ENCODE measurements at regions not wholly inside any gene's neighbourhood (a gene's known extent, or its start where the extent isn't known, plus 50 kb on each side); places are given as distances from the start of the nearest gene placed in this dataset.
"Not testable (repeated sequence)": the region's sequence is repeated elsewhere in the genome, so short reads cannot be mapped to it uniquely, and the experiment has no call there.

DNA sequence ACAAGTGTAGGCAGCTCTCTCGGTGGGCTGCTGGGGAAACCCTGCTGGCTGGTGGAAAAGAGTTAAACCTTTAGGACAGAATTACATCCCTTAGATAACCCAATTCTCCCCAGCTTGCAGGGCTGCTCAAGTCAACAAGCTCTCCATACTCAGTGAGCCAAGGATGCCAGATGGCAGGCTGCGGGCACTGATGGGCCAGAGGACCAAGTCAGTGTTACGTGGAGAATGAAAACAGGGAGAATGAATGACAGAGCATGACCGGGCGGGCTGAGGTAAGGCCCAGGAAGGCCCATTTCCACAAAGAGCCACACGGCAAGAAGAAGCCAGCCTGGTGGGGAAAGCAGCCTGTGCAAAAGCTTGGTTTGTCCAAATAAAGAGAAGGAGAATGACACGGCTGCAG is 58.7 kb upstream of the CD93 start:
- no peak for DNase-seq
- no peak overlapping the region for H3K27ac Mint-ChIP-seq
- H3K4me3 Mint-ChIP-seq = no peak overlapping the region
- no peaks in the 10 kb centered on the region for H3K9me3 Mint-ChIP-seq
- no peaks in the 10 kb centered on the region for H3K36me3 Mint-ChIP-seq (ENCODE audit: low read depth)
- H3K4me1 Mint-ChIP-seq (ENCODE audit: low read depth) = peaks cover 8% of the 10 kb centered on the region
- intact Hi-C loops (cut with micrococcal nuclease) = no loop called here
- CTCF ChIA-PET = no interaction called here
- peaks cover 2% of the 10 kb centered on the region for H3K27me3 Mint-ChIP-seq (ENCODE audit: low read depth)

DNA sequence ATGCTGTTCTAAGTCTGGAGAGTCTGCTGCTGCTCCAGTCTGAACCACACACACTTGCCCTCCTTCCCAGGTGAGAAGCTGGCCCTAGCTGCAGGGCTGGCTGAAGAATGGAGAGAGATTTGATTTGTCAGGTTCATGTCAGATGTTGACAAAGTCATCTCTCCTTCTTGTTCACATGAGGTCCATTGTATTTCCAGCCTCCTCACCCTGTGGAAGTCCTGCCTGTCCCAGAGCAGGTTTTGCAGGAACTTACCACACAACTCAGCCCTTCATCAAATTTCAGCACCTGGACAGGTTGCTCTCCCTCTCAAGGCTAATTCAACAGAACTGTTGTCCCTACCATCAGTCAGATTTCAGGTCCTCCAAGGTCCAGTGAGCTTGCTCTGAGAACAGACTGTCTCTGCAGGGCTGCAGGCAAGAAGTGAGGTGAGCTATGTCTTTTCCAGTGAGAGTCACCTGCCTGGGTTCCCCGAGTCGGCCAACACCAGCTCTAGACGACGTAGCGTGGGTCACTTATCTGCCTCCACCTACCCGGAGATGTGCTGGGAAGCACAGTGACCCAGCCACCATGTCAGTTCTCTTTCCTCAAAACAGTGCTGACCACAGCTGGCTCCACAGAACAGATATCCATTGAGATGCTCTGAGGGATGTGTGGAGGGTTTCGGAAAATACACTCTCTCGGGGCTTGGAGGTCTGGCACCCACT is 58.0 kb upstream of the CD93 start:
- Mint-ChIP-seq H3K4me3 (no peak overlapping the region), H3K27ac (no peak overlapping the region), H3K9me3 (no peaks in the 10 kb centered on the region), H3K36me3 (ENCODE audit: low read depth) (no peaks in the 10 kb centered on the region), H3K27me3 (ENCODE audit: low read depth) (peaks cover 2% of the 10 kb centered on the region), H3K4me1 (ENCODE audit: low read depth) (peaks cover 8% of the 10 kb centered on the region)
- CTCF ChIA-PET = no interaction called here
- no peak for DNase-seq
- intact Hi-C loops (cut with micrococcal nuclease) = no loop called here

DNA sequence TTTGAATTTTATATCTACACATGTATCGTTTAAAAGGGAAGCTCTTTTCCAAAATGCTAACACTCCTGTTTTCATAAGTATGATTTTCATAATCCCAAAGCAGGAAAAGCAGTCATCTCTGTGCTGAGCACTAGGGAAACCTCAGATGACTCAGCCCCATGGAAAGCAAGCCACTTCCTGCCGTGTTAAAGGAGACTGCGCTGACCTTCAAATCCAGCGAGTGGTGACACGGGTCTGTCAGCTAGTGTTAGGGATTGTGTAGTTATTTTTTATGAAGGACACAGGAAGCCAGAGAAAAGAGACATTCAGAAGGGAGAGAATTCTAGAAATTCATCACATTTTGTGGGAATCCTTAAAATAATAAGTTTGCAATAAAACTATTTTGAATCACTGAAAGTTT is 57.0 kb upstream of the CD93 start:
- intact Hi-C loops (cut with micrococcal nuclease) = no loop called here
- H3K9me3 Mint-ChIP-seq = no peaks in the 10 kb centered on the region
- peaks cover 8% of the 10 kb centered on the region for H3K4me1 Mint-ChIP-seq (ENCODE audit: low read depth)
- H3K27ac Mint-ChIP-seq = no peak overlapping the region
- CTCF ChIA-PET = no interaction called here
- H3K4me3 Mint-ChIP-seq = no peak overlapping the region
- no peaks in the 10 kb centered on the region for H3K36me3 Mint-ChIP-seq (ENCODE audit: low read depth)
- DNase-seq = peak; percentile 8
- H3K27me3 Mint-ChIP-seq (ENCODE audit: low read depth) = peaks cover 2% of the 10 kb centered on the region

DNA sequence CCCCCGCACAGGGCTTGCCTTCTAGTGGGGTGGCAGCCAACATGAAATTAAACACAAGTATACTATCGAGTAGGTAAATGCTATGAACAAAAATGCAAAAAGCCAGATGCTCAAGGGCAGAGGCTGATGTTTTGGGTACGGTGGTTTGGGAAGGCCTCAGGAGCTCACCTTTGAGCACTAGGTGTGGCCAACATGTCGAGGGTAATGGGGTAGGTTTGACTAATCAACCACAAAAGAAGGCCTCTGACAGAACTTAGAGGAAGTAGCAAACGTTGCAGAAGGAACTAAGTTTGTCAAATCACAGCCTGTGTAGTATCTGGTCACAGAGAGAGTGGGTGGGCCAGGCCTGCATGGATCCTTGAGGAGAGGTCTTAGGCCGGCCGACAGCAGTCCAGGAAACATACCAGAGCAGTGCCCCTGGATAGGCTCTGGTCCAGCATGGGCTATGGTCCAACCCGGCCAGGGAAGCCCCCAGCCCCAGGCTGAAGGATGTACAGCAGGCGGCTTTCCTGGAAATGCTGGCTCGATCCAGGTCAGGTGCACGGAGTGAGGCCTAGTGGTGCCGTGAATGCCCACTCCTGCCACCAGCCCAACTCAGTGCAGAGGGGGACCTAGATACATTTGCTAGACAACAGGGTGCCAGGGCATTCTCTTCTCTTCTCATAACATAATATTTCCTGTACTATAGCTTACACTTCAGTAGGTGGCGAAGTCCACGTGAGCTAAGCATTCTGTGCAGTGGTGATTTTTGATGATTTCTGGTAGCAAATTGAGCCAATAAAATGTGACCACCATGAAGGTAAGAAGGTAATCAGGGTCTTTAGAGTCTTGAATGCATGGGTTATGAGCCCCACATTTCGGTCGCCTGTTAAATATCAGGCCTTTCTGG is 56.3 kb upstream of the CD93 start:
- Mint-ChIP-seq H3K27ac (no peak overlapping the region), H3K36me3 (ENCODE audit: low read depth) (no peaks in the 10 kb centered on the region), H3K9me3 (no peaks in the 10 kb centered on the region), H3K27me3 (ENCODE audit: low read depth) (peaks cover 2% of the 10 kb centered on the region), H3K4me3 (no peak overlapping the region), H3K4me1 (ENCODE audit: low read depth) (peaks cover 8% of the 10 kb centered on the region)
- no peak for DNase-seq
- intact Hi-C loops (cut with micrococcal nuclease) = no loop called here
- CTCF ChIA-PET = no interaction called here

- H3K4me1 Mint-ChIP-seq (ENCODE audit: low read depth) = peaks cover 8% of the 10 kb centered on the region
- peaks cover 2% of the 10 kb centered on the region for H3K27me3 Mint-ChIP-seq (ENCODE audit: low read depth)
- H3K36me3 Mint-ChIP-seq (ENCODE audit: low read depth) = no peaks in the 10 kb centered on the region
- no peak for DNase-seq
- no peaks in the 10 kb centered on the region for H3K9me3 Mint-ChIP-seq
- CTCF ChIA-PET = no interaction called here
- no peak overlapping the region for H3K27ac Mint-ChIP-seq
- intact Hi-C loops (cut with micrococcal nuclease) = no loop called here
- H3K4me3 Mint-ChIP-seq = no peak overlapping the region
These were observed 55.5 kb upstream of the CD93 start for GRCh38 chr20:23141450-23142161.

DNA sequence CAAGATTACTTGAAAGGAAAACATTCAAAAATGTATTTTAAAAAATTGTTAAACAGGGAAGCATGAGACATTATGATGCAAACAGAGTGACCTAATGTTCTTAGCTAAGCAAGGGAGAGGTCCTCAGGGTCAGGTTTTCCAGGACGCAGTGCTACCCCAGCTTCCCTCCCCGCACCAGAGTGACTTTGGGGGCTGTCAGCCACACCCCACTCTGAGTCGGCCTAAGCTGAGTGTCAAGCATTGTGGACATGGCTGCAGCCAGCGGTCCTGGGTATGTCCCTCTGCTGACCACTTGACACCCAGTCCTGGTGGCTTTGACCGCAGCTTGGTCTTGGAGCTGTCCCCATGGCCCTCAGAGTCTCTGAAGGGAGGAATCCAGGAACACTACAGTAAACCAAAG is 54.9 kb upstream of the CD93 start:
- Mint-ChIP-seq H3K36me3 (ENCODE audit: low read depth) (no peaks in the 10 kb centered on the region), H3K27ac (no peak overlapping the region), H3K9me3 (no peaks in the 10 kb centered on the region), H3K4me1 (ENCODE audit: low read depth) (peaks cover 8% of the 10 kb centered on the region), H3K4me3 (no peak overlapping the region), H3K27me3 (ENCODE audit: low read depth) (peaks cover 2% of the 10 kb centered on the region)
- DNase-seq = no peak
- CTCF ChIA-PET = no interaction called here
- intact Hi-C loops (cut with micrococcal nuclease) = no loop called here

- H3K4me3 Mint-ChIP-seq; H3K36me3 Mint-ChIP-seq (ENCODE audit: low read depth); H3K27me3 Mint-ChIP-seq (ENCODE audit: low read depth); H3K4me1 Mint-ChIP-seq (ENCODE audit: low read depth); H3K27ac Mint-ChIP-seq; CTCF ChIA-PET; intact Hi-C loops (cut with micrococcal nuclease); H3K9me3 Mint-ChIP-seq; DNase-seq: not testable (repeated sequence)
These were observed 53.9 kb upstream of the CD93 start for GRCh38 chr20:23139984-23140383.

- Mint-ChIP-seq H3K36me3 (ENCODE audit: low read depth) (no peaks in the 10 kb centered on the region), H3K27ac (no peak overlapping the region), H3K4me3 (no peak overlapping the region), H3K4me1 (ENCODE audit: low read depth) (peaks cover 8% of the 10 kb centered on the region), H3K27me3 (ENCODE audit: low read depth) (peaks cover 2% of the 10 kb centered on the region), H3K9me3 (no peaks in the 10 kb centered on the region)
- CTCF ChIA-PET = no interaction called here
- intact Hi-C loops (cut with micrococcal nuclease) = no loop called here
- DNase-seq = no peak
These were observed 53.4 kb upstream of the CD93 start for GRCh38 chr20:23139524-23139923.

DNA sequence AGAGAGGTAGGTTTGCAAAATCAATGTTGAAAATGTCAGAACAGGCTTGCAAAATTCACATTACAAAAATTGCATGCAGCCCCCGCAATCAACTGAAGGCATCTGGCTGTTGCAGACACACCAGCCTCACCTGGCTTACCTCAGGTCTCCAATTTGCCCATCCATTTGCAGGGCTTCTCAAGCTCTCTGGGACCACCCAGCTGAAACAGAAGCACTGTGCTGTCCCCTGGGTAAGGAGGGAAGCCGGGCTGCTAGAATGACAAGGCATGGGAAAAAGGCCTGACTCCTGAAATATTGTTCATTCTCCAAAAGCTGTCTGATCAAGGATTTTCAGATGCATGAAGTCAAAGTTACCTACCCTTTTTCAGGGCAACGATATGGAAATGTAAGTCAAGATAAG is 52.6 kb upstream of the CD93 start:
- CTCF ChIA-PET = no interaction called here
- H3K4me1 Mint-ChIP-seq (ENCODE audit: low read depth) = peaks cover 8% of the 10 kb centered on the region
- intact Hi-C loops (cut with micrococcal nuclease) = no loop called here
- no peak overlapping the region for H3K27ac Mint-ChIP-seq
- peaks cover 4% of the 10 kb centered on the region for H3K27me3 Mint-ChIP-seq (ENCODE audit: low read depth)
- H3K4me3 Mint-ChIP-seq = no peak overlapping the region
- DNase-seq = no peak
- no peaks in the 10 kb centered on the region for H3K36me3 Mint-ChIP-seq (ENCODE audit: low read depth)
- no peaks in the 10 kb centered on the region for H3K9me3 Mint-ChIP-seq

DNA sequence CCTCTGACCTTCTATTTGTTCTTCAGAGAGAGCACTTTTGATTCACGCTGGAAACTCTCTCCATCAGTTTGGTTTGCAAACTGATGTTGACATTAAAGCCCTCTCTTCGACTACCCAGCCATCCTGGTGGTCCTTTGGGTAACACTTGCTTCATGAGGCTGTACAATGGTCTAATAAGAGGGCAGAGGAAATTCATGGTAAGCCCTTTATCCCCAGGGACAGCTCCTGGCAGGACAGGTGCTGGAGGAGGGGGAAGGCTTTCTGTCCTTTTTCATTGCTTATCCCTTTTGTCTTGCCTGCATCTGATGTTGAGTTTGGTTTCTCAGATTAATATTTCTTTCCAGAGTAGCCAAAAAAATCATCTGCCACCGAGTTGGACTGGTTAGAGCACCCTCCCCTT is 52.1 kb upstream of the CD93 start:
- Mint-ChIP-seq H3K36me3 (ENCODE audit: low read depth) (no peaks in the 10 kb centered on the region), H3K27ac (no peak overlapping the region), H3K4me1 (ENCODE audit: low read depth) (peaks cover 8% of the 10 kb centered on the region), H3K9me3 (no peaks in the 10 kb centered on the region), H3K27me3 (ENCODE audit: low read depth) (peaks cover 4% of the 10 kb centered on the region), H3K4me3 (no peak overlapping the region)
- CTCF ChIA-PET = no interaction called here
- DNase-seq = no peak
- intact Hi-C loops (cut with micrococcal nuclease) = no loop called here

GRCh38 chr20:23136893-23137745 is 51.0 kb upstream of the CD93 start:
- Mint-ChIP-seq H3K4me1 (ENCODE audit: low read depth) (peaks cover 1% of the 10 kb centered on the region), H3K4me3 (no peak overlapping the region), H3K9me3 (no peaks in the 10 kb centered on the region), H3K27ac (no peak overlapping the region), H3K36me3 (ENCODE audit: low read depth) (no peaks in the 10 kb centered on the region), H3K27me3 (ENCODE audit: low read depth) (peaks cover 4% of the 10 kb centered on the region)
- intact Hi-C loops (cut with micrococcal nuclease) = no loop called here
- CTCF ChIA-PET = no interaction called here
- no peak for DNase-seq

Data from activated naive CD4-positive, alpha-beta T cell treated with anti-CD3 and anti-CD28 coated beads for 36 hours (primary cell).